Activated CD4-positive, alpha-beta T cell treated with anti-CD3 and anti-CD28 coated beads, Interleukin-2, Interleukin-4, amounts not matched to agents 100 ng/mL and 50 ng/mL, durations not matched to agents 16 hours and 8 hours (primary cell): ENCODE measurements at regions not wholly inside any gene's neighbourhood (a gene's known extent, or its start where the extent isn't known, plus 50 kb on each side); places are given as distances from the start of the nearest gene placed in this dataset.

Source experiments
- DNase-seq: peaks from one replicate; pipeline ENCODE4 v3.0.0-alpha.2; 2020; ENCODE audit warnings: low spot score

- no peak for DNase-seq
Observed at GRCh38 chr11:115964091-115964490, 459.9 kb upstream of the CADM1 start.

GRCh38 chr11:115963156-115963555 lies 458.9 kb upstream of the CADM1 start:
- no peak for DNase-seq

GRCh38 chr11:115961159-115962003 lies 457.2 kb upstream of the CADM1 start:
- no peak for DNase-seq

GRCh38 chr11:115959081-115959486 lies 454.9 kb upstream of the CADM1 start:
- DNase-seq: no peak

GRCh38 chr11:115958089-115959000 lies 454.1 kb upstream of the CADM1 start:
- no peak for DNase-seq

- no peak for DNase-seq
Observed at GRCh38 chr11:115955803-115956202, 451.6 kb upstream of the CADM1 start.

GRCh38 chr11:115950660-115951059 lies 446.4 kb upstream of the CADM1 start:
- no peak for DNase-seq

- no peak for DNase-seq
Observed at GRCh38 chr11:115944596-115944995, 440.4 kb upstream of the CADM1 start.

- DNase-seq: no peak
Observed at GRCh38 chr11:115942011-115942410, 437.8 kb upstream of the CADM1 start.

- DNase-seq: peak; percentile 46
Observed at GRCh38 chr11:115941481-115941993, 437.3 kb upstream of the CADM1 start.

- no peak for DNase-seq
Observed at GRCh38 chr11:115941044-115941443, 436.8 kb upstream of the CADM1 start.

- DNase-seq: no peak
Observed at GRCh38 chr11:115939731-115940421, 435.7 kb upstream of the CADM1 start.

GRCh38 chr11:115939104-115939730 lies 435.0 kb upstream of the CADM1 start:
- DNase-seq: no peak

- DNase-seq: no peak
Observed at GRCh38 chr11:115933564-115933963, 429.3 kb upstream of the CADM1 start.

- DNase-seq: no peak
Observed at GRCh38 chr11:115931548-115932083, 427.4 kb upstream of the CADM1 start.

- no peak for DNase-seq
Observed at GRCh38 chr11:115930886-115931547, 426.8 kb upstream of the CADM1 start.

- no peak for DNase-seq
Observed at GRCh38 chr11:115930291-115930690, 426.1 kb upstream of the CADM1 start.

- DNase-seq: no peak
Observed at GRCh38 chr11:115929618-115930129, 425.5 kb upstream of the CADM1 start.

- DNase-seq: no peak
Observed at GRCh38 chr11:115928811-115929210, 424.6 kb upstream of the CADM1 start.

- DNase-seq: no peak
Observed at GRCh38 chr11:115927823-115928329, 423.7 kb upstream of the CADM1 start.
